HepG2 (cell line): ENCODE measurements at regions not wholly inside any gene's neighbourhood (a gene's known extent, or its start where the extent isn't known, plus 50 kb on each side); places are given as distances from the start of the nearest gene placed in this dataset.

Experiments used
- BCL6 ChIP-seq: IDR thresholded peaks from 2 replicates; pipeline ENCODE4 v1.6.1; 2016; ENCODE audit warnings: missing genetic modification reagents, missing compliant biosample characterization
- CBFB ChIP-seq: sonication (generic); formaldehyde crosslinking; IDR thresholded peaks from 2 replicates; pipeline ENCODE4 v1.4.0; 2020; ENCODE audit warnings: missing genetic modification reagents
- ELF3 ChIP-seq: IDR thresholded peaks from 2 replicates; pipeline ENCODE4 v1.6.1; 2016; ENCODE audit warnings: missing genetic modification reagents, missing compliant biosample characterization
- ETV5 ChIP-seq: IDR thresholded peaks from 2 replicates; pipeline ENCODE4 v1.6.1; 2018; ENCODE audit warnings: missing biosample characterization, missing genetic modification reagents, inconsistent platforms, borderline replicate concordance
- FOSL2 ChIP-seq: sonication (generic); formaldehyde crosslinking; IDR thresholded peaks from 2 replicates; pipeline ENCODE4 v1.4.0; 2020; ENCODE audit warnings: missing genetic modification reagents
- FOXJ3 ChIP-seq: sonication (generic); formaldehyde crosslinking; IDR thresholded peaks from 2 replicates; pipeline ENCODE4 v1.4.0; 2020; ENCODE audit warnings: missing genetic modification reagents, mild to moderate bottlenecking, borderline replicate concordance
- FOXP1 ChIP-seq, 2 experiments: fragments of 450-650 bp in 1 of 2; IDR thresholded peaks; 2 replicates each; pipeline ENCODE4 v1.6.1; 2017 to 2018; ENCODE audit warnings: antibody characterized with exemption in 1 of 2
- GPN1 ChIP-seq: sonication (generic); formaldehyde crosslinking; IDR thresholded peaks from 2 replicates; pipeline ENCODE4 v1.5.1; 2020; ENCODE audit warnings: missing genetic modification reagents, borderline replicate concordance
- KAT8 ChIP-seq: IDR thresholded peaks from 2 replicates; pipeline ENCODE4 v1.6.1; 2016; ENCODE audit warnings: missing genetic modification reagents, missing compliant biosample characterization
- KDM3A ChIP-seq: IDR thresholded peaks from 2 replicates; pipeline ENCODE4 v1.6.1; 2018; ENCODE audit warnings: low read depth, missing compliant biosample characterization
- KDM6A ChIP-seq: IDR thresholded peaks from 2 replicates; pipeline ENCODE4 v1.6.1; 2016; ENCODE audit warnings: low read depth
- MEIS1 ChIP-seq: sonication (generic); formaldehyde crosslinking; IDR thresholded peaks from 2 replicates; pipeline ENCODE4 v1.9.0; 2021; ENCODE audit warnings: mild to moderate bottlenecking, missing genetic modification reagents, moderate library complexity, borderline replicate concordance
- MIER2 ChIP-seq: IDR thresholded peaks from 2 replicates; pipeline ENCODE4 v1.6.1; 2016; ENCODE audit warnings: missing biosample characterization, missing genetic modification reagents
- MIXL1 ChIP-seq: IDR thresholded peaks from 2 replicates; pipeline ENCODE4 v1.6.1; 2016
- NCOA2 ChIP-seq: sonication (generic); formaldehyde crosslinking; IDR thresholded peaks from 2 replicates; pipeline ENCODE4 v1.8.0; 2022; ENCODE audit warnings: inconsistent platforms
- NR2F6 ChIP-seq, 2 experiments: IDR thresholded peaks; 2 replicates each; pipeline ENCODE4 v1.6.1; 2016; ENCODE audit warnings: antibody characterized with exemption in 1 of 2, mild to moderate bottlenecking in 1 of 2
- PPARG ChIP-seq: conservative IDR thresholded peaks from 2 replicates; pipeline ENCODE4 v1.6.1; 2016; ENCODE audit warnings: missing biosample characterization, missing genetic modification reagents
- SAP130 ChIP-seq: IDR thresholded peaks from 2 replicates; pipeline ENCODE4 v1.6.1; 2016; ENCODE audit warnings: low read depth
- TBX3 ChIP-seq: fragments of 450-650 bp; IDR thresholded peaks from 2 replicates; pipeline ENCODE4 v1.6.1; 2017; ENCODE audit warnings: antibody characterized with exemption, mild to moderate bottlenecking, inconsistent platforms, borderline replicate concordance
- TFAP4 ChIP-seq: sonication (generic); IDR thresholded peaks from 2 replicates; pipeline ENCODE4 v1.6.1; 2016; ENCODE audit warnings: low read depth, borderline replicate concordance
- TFE3 ChIP-seq: IDR thresholded peaks from 2 replicates; pipeline ENCODE4 v1.6.1; 2016
- THAP11 ChIP-seq: IDR thresholded peaks from 2 replicates; pipeline ENCODE4 v1.6.1; 2016; ENCODE audit warnings: missing biosample characterization, missing genetic modification reagents
- ZFP36L2 ChIP-seq: sonication (generic); formaldehyde crosslinking; IDR thresholded peaks from 2 replicates; pipeline ENCODE4 v1.4.0; 2020; ENCODE audit warnings: missing genetic modification reagents
- ZNF205 ChIP-seq: IDR thresholded peaks from 2 replicates; pipeline ENCODE4 v1.6.1; 2018; ENCODE audit warnings: missing biosample characterization, missing genetic modification reagents
- ZNF296 ChIP-seq: sonication (generic); formaldehyde crosslinking; conservative IDR thresholded peaks from 2 replicates; pipeline ENCODE4 v1.5.0; 2020; ENCODE audit warnings: mild to moderate bottlenecking, missing genetic modification reagents
- ZNF614 ChIP-seq: IDR thresholded peaks from 2 replicates; pipeline ENCODE4 v1.6.1; 2018; ENCODE audit warnings: missing biosample characterization, missing genetic modification reagents, inconsistent platforms, borderline replicate concordance
- ZNF644 ChIP-seq: IDR thresholded peaks from 2 replicates; pipeline ENCODE4 v1.6.1; 2016; ENCODE audit warnings: low read depth
- ZNF788 ChIP-seq: sonication (generic); formaldehyde crosslinking; IDR thresholded peaks from 2 replicates; pipeline ENCODE4 v1.5.0; 2020; ENCODE audit warnings: mild to moderate bottlenecking, missing genetic modification reagents, borderline replicate concordance
- TF ChIP-seq, protein P1 (sequence below): sonication (generic); formaldehyde crosslinking; IDR thresholded peaks from 2 replicates; pipeline ENCODE4 v1.4.0; 2020; ENCODE audit warnings: missing genetic modification reagents, borderline replicate concordance
- TF ChIP-seq, protein P2 (sequence below): sonication (generic); formaldehyde crosslinking; IDR thresholded peaks from 2 replicates; pipeline ENCODE4 v1.5.1; 2020; ENCODE audit warnings: mild to moderate bottlenecking, missing genetic modification reagents, moderate library complexity

DNA sequence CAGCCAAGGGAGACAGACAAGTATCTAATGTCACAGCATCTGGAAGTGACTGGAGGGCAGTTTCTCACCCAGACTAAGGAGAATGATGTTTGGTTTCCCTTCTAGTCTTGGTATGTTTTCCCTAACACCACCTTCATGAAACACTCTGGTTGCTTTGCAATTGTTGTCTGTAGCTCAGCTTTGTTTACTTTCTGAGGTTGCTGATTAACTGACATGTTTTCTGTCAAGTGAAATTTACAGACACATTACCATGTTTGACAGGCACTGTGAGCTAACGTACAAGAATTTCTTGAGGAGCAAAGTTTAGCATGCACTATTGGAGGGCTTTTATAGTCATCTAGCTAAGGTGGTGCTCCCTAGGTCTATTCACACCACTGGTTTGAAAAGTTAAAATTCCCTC, 131.6 kb upstream of the NECTIN3 start (continued):
- peak; percentile 81; the same call in 1 of the 2 replicates for TF ChIP-seq FOXJ3 (CRISPR knock-in tag)
- TF ChIP-seq, protein P1, sequence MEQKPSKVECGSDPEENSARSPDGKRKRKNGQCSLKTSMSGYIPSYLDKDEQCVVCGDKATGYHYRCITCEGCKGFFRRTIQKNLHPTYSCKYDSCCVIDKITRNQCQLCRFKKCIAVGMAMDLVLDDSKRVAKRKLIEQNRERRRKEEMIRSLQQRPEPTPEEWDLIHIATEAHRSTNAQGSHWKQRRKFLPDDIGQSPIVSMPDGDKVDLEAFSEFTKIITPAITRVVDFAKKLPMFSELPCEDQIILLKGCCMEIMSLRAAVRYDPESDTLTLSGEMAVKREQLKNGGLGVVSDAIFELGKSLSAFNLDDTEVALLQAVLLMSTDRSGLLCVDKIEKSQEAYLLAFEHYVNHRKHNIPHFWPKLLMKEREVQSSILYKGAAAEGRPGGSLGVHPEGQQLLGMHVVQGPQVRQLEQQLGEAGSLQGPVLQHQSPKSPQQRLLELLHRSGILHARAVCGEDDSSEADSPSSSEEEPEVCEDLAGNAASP, result no peak
- TF ChIP-seq MEIS1 (CRISPR knock-in tag), result peak; percentile 73; the same call in 1 of the 2 replicates
- peak; percentile 32; the same call in 1 of the 2 replicates for TF ChIP-seq KAT8 (CRISPR knock-in tag)
- peak; percentile 50; the same call in 1 of the 2 replicates for TF ChIP-seq TFAP4
- peak; percentile 81 for TF ChIP-seq SAP130
- TF ChIP-seq FOXP1 (IDR thresholded peaks at IDR 0.05), result peak; percentile 91
- peak; percentile 97 for TF ChIP-seq FOXP1 (CRISPR knock-in tag; IDR thresholded peaks at IDR 0.05)
- no peak for TF ChIP-seq GPN1 (CRISPR knock-in tag)
- no peak for TF ChIP-seq KDM3A (CRISPR knock-in tag)
- 0 out of 2 replicates have a peak, but pooled peaks have one; percentile 58 for TF ChIP-seq KDM6A
- no peak for TF ChIP-seq ZNF788 (CRISPR knock-in tag)
- TF ChIP-seq TFE3 (CRISPR knock-in tag), result 0 out of 2 replicates have a peak, but pooled peaks have one; percentile 45
- peak; percentile 52; the same call in 1 of the 2 replicates for TF ChIP-seq PPARG (CRISPR knock-in tag)
- TF ChIP-seq CBFB (CRISPR knock-in tag), result no peak
- peak; percentile 88; the same call in 1 of the 2 replicates for TF ChIP-seq ZNF614 (CRISPR knock-in tag)
- TF ChIP-seq TBX3, result peak; percentile 71
- TF ChIP-seq ELF3 (CRISPR knock-in tag), result peak; percentile 61; the same call in 1 of the 2 replicates
- peak; percentile 50; the same call in 1 of the 2 replicates for TF ChIP-seq FOSL2 (CRISPR knock-in tag)
- TF ChIP-seq ZNF205 (CRISPR knock-in tag), result peak; percentile 38; the same call in 1 of the 2 replicates
- no peak for TF ChIP-seq NR2F6 (IDR thresholded peaks at IDR 0.05)
- peak; percentile 26; the same call in 1 of the 2 replicates for TF ChIP-seq NR2F6 (CRISPR knock-in tag; IDR thresholded peaks at IDR 0.05)
- TF ChIP-seq MIER2 (CRISPR knock-in tag), result 0 out of 2 replicates have a peak, but pooled peaks have one; percentile 30
- TF ChIP-seq, protein P2, sequence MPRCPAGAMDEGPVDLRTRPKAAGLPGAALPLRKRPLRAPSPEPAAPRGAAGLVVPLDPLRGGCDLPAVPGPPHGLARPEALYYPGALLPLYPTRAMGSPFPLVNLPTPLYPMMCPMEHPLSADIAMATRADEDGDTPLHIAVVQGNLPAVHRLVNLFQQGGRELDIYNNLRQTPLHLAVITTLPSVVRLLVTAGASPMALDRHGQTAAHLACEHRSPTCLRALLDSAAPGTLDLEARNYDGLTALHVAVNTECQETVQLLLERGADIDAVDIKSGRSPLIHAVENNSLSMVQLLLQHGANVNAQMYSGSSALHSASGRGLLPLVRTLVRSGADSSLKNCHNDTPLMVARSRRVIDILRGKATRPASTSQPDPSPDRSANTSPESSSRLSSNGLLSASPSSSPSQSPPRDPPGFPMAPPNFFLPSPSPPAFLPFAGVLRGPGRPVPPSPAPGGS (CRISPR knock-in tag), result no peak
- peak; percentile 98 for TF ChIP-seq MIXL1 (CRISPR knock-in tag)
- TF ChIP-seq ZNF296 (CRISPR knock-in tag), result no peak
- 0 out of 2 replicates have a peak, but pooled peaks have one; percentile 38 for TF ChIP-seq ZNF644 (CRISPR knock-in tag)
- TF ChIP-seq BCL6 (CRISPR knock-in tag), result peak; percentile 69
- peak; percentile 75 for TF ChIP-seq NCOA2 (CRISPR knock-in tag)
- TF ChIP-seq ETV5 (CRISPR knock-in tag), result peak; percentile 34; the same call in 1 of the 2 replicates
- TF ChIP-seq ZFP36L2 (CRISPR knock-in tag), result no peak
- TF ChIP-seq THAP11 (CRISPR knock-in tag), result peak; percentile 64
